Fibroblast of skin of right quadriceps (primary cell): ENCODE measurements at regions not wholly inside any gene's neighbourhood (a gene's known extent, or its start where the extent isn't known, plus 50 kb on each side); places are given as distances from the start of the nearest gene placed in this dataset.
A peak's percentile ranks its signal among the peaks of the same experiment; 100 is the strongest.

Source experiments
- DNase-seq: peaks from one replicate; pipeline ENCODE4 v3.0.0-alpha.2; 2013

DNA sequence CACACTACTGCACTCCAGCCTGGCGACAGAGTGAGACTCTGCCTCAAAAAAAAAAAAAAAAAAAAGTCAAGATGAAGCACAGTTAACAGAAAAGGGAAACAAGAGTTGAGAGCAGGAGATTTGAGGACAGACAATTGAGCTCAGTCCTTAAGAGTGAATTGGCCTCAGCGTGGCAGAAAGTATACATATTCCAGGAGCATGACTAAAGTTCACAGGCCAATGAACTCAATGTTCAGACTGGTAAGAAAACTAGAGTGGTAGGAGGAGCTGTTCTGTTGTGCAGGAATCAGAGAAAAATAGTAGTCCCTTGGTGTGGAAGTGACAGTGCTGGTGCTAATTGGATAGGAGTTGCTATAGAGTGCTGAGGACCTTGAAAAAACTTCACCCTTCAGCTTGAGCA, 60.0 kb downstream of the NRN1 start:
- DNase-seq, result no peak

DNA sequence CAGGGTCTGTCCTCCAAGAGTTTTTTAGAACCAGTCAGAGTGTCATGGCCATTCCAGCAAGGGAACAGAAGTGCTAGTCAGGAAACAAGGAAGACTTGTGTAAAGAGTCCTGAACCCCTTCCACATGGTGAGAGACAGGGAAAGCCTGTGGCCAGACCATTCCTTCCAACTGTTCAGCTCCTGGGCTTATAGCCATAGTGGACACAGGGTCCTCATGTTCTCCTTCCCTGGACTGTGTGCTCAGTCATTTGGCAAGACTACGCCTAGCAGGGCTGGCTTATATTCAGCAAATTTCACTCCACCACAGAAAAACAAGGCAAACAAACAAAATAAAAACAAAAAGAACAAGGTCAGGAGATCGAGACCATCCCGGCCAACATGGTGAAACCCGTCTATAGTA, 60.5 kb downstream of the NRN1 start:
- no peak for DNase-seq

DNA sequence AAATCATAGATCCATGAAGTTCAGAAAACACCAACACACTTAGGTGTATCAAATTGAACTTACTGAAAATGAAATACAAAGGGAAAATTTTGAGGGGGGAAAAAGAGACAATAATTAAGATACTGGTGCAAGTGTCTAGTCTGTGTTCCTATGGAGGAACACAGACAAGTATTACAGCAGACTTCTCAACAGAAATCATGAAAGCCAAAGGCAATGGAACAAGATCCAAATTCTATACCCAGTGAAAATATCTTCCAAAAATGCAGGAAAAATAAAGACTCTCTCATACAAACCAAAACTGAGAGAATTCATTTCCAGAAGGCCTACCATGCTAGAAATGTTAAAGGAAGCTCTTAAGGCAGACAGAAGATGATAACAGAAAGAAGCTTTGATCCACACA, 63.1 kb downstream of the NRN1 start:
- DNase-seq, result no peak

DNA sequence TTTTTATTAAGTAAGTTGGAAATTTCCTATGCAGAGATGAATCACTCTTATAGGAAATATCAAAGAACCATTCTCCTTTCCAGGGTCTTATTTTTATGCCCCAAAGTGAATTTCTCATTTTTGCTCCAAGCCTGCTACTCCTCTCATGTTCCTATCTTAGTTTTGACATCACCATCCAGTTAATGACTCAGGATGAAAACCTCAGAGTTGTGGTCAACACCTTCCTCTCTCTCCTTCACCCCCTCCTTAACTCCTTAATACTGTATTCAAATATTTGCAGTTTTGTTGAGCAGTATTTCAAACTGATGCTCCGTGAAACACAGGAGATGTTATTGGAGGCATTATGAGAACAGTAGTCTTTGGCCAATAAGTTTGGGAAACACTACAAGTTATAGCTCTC, 64.1 kb downstream of the NRN1 start:
- DNase-seq, result peak; percentile 79

DNA sequence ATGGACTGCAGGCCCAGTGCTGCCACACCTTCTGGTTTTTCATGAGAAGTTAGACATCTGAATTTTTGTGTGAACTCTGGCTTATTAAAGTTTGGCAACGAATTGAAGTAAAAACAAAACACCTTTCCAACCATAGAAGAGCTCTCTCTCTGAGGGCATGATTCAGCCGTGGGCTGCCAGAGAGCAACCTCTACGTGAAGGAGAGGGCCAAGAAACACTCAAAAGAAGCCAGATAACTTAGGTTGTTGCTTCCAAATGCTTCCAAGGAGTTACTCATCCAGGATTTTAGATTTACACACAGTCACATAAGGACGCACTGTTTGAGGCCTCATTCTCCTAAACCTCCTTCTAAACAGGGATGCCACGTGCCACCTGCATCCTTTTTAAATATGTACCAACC, 65.5 kb downstream of the NRN1 start:
- peak; percentile 61 for DNase-seq

DNA sequence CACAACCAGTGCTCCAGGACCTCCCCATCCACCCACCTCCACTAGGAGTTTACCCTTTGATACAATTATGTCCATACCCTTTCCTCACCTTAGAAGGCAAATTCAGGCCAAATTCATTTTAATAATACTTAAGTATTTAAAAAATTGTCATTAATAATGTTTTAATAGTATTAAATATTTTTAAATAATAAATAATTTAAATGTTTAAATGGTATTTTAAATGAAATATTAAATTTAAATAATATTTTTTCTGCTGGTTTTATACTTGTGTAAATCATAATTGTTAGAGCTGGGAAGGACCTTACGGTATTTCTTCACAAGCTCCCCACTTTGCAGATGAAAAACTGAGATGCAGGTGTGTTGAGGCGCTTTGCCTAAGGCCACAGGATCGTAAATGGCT, 67.8 kb downstream of the NRN1 start:
- no peak for DNase-seq

DNA sequence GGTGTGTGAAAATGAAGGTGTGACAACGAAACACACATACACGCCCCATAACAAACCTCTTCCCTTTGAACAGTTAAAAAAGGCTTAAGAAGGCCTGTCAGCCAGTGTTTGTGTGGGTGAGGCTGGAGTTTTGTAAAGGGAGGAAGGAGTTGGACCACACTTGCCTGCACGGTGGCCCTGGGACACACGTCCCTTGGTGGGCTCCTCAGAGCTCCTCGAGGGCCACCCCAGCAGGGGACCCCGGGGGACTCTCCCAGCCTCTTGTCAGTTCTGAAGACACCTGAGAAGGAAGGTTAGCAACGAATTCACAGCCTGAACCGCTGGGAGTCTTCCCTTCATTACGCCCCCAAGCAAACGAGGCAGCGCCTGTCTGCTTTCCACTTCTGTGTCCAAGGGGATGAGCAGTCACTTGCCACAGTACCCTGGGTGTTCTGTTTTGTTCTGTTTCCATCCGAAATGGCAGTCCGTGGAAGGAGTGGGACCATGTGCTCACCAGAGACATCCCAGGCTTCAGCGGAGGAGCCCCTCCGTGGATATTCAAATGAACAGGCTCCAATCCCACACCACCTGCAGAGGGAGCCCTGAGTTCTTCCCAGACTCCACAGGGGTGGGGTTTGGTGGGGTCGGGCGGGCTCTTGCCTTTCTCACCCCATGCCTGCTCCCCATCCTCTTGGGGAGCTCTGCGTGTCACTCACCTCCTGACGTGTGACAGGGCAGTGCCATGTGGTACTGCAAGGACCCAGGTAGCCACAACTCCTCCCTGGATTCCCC, 68.6 kb downstream of the NRN1 start:
- no peak for DNase-seq

DNA sequence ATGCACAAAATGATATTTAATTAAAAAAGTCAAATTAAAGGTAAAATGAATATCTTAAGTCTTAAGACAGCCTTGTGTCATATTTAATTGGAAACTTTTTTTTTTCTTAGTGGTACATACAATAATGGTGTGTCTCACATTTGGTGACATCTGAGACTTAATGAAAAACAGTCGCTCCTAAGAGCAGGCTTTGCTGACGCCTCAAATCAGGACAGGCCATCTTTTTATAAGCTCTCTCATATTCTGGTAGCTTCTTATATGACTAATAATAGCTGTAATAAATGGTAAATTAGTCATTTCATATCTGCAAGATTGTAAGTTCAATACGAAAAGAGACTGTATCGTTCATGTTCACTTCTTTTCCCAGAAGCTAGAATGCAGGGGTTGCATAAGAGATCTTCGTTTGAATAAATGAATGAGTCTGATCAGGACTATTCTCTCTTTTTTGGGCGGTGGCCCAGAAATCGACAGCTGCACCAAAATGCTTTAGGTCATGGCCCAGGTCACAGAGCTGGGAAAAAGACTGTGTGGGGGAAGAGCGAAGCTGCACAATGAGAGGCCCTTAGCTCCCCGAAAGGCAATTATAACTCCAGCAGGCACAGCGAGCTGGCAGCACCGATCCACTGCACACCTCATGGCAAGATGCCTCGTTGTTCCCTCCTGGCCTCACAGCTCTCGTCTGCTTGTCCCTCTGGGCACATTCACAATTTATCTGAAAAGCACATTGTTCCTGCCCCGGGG, 69.4 kb downstream of the NRN1 start:
- peak; percentile 46 for DNase-seq

DNA sequence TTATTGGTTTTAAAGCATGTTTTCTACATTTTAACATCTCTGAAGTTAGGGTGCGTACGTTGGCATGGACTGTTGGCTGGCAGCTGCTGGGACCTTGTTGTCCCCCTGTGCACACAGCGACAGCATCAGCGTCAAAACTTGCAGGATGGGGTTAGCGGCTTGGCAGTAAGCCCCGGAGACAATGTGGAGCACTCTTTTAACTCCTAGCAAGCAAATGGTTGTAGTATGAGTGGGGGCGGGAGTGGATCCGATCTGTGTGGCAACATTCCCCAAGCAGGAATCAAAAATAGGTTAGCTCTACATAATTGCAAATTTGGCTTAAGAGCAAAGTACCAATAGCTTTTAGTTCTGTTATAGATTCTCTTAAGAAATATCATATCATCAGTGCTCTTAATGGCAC, 70.1 kb downstream of the NRN1 start:
- DNase-seq, result peak; percentile 80

DNA sequence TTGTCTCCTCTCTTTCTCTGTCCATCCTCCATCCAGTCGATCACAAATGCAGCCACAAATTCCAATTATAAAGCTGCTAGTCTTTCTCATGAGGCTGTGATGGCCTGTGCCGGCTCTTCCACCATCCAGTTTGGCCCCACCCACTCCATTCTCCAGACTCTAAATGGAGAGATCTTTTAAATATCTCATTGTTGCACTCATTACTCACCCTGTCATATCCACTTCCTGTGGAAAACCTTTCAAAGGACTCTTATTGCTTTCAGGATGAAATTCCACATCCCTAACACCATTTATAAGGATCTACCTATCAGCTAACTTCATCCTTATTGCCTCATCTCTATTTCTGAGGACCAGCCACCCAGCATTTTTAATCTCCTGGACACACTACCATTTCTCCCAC, 70.6 kb downstream of the NRN1 start:
- DNase-seq, result peak; percentile 74

DNA sequence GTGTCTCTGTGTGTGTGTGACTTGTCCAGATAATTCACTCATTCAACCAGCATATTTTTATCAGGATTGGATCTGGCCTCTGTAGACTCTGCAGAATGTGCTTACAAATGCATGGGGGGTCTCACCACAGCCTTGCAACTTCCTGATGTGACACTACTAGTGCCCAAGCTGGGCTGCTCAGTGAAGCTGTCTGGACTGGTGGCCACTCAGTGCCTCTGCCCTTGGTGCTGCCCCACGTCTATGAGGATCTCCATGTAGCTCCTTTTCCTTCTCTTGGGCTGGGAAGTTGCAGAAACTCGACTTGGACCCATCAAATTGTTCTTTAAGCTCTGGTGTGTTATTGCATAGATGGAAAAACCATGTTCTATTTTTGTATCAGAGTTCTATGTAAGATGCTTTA, 75.8 kb downstream of the NRN1 start:
- DNase-seq, result no peak

DNA sequence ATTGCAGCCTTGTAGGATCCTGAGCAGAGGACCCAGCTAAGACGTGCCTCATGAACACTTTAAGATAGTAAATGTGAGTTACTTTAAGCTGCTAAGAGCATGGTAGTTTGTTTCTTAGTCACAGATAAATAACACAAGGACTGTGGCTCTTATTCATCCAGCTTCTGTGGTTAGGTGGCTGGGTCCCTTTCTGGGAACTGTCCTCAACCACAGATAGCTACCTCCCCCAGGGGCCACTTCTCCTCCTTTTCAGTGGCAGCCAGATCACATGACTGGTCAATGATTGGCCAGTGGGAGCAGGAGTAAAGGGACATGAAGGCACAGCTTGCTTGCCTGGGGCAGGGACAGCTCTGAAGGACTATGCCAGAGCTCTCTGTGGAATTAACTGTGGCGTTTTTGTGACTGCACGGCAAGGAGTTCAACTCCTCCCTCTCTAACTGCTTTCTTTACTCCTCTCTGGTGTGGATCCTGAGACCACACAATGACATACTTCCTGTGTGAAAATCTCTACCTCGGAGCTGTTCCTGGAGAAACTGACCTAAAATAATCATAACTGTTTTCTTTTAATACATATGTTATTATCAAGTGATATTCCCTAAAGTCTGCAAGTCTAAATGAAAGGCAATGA, 76.5 kb downstream of the NRN1 start:
- DNase-seq, result no peak

DNA sequence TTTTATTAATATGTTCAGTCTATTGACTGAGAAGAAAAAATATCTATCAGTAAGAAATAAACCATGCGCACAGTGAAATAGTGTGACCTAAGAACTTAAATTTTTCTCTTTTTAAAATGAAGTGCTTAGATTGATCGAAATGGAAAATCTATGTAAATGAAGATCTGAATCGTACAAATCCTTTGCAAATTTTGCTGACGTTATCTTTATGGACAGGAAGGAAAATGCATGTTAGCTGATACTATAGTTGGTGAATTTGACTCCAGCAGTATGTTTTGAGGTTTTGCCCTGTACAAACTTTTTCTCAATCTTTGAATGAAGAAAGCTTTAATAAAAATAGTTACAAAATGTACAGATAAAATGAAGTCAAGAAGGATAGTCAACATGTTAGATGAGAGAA, 82.9 kb downstream of the NRN1 start:
- no peak for DNase-seq

DNA sequence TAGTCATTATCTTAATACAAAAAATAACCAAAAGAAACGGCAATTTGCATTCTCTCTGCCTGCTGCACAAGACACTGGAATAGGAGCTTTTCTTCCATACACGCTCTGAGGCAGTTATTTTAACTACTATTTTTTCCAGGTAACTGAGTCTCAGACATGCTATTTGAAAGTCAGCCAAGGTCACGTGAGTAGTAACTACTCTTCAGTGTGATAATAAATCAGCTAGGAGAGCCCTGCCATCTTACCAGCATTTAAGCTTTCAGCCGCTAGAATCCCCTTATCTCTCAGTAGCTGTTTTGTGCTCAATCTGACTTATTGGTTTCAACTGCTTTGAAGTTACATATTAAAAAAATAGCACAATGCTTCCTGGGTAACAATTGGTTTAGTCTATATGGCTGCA, 84.5 kb downstream of the NRN1 start:
- DNase-seq, result no peak

DNA sequence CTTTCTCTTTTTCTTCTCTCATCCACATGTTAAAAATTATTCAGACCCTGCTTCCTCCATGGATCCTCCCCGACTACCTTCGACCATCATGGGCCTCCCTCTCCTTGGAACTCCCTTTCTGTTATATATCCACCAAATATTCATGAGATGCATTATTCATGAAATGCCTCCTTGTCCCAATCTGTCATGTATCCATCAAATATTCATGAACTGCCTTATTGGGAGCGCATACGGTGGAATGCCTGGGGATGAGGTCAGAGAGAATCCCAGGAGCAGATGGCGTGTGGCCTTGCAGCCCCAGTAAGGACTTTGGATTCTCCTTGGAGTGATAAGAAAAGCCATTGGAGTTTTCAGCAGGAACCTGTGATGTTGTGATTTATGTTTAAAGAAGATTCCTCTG, 97.0 kb downstream of the NRN1 start:
- no peak for DNase-seq

DNA sequence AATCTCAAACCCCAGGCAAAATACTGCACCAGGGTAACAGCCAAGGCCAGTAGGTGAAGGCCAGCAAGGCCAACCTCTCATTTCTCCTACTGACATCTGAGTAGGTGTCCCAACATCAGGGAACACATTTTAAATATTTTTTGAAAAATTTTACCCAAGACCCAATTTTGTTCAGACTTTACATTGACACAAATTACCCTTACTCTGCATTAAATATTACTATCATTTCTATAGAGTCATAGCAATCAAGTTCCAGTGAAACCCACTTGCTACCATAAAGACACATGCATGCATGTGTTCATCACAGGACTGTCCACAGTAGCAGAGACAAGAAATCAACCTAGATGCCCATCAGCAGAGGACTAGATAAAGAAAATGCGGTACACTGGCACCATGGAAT, 99.9 kb downstream of the NRN1 start:
- DNase-seq, result no peak

DNA sequence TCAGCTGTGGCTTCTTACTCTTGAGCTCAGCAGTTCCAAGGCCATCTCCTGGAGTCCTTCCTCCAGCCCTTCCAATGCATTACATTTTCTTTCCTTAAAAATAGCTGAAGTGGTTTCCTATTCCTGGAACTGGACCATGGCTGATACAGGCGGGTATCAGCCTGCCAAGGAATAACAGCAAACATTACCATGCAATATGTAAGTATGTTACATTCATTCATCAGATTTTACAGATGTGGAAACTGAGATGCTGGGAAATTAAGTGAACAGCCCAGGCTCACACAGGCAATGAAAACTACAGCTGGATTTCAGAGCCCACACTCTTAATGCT, 100.4 kb downstream of the NRN1 start:
- no peak for DNase-seq

DNA sequence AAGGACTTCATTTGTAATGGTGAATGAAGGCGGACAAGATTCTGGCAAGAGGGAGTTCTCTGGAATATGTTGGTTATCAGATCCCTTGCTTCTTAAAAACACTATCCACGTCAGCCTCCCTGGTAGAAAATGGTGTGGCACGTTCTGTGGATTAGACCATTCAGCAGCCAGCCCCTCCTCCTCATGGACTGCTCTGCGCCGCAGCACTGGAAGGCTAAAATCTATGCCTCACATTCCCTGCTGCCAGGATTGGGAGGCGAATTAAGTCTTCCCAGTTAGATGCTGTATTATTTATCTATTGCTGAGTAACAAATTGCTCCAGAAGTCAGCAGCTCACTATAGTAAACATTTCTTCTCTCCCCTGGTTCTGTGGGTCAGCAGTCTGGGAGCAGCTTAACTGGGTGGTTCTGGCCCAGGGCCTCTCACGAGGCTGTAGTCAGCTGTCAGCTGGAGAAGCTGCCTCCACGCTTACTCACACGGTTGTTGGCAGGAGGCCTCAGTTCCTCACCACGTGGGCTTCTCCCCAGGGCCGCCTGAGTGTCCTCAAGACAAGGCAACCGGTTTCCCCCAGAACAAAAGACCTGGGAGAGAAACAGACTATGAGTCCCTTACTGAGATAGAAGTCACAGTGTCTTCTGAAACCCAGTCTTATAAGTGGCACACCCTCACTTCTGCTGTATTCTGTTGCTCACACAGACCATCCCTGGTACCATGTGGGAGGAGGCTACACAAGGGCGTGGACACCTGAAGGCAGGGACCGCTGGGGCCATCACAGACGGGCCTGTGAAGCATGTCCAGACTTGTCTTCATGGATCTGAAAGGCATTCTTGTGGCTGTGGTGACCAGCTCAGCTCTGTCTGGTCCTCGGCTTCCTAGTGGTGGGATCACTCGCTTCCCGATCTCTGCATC, 101.0 kb downstream of the NRN1 start:
- peak; percentile 91 for DNase-seq

DNA sequence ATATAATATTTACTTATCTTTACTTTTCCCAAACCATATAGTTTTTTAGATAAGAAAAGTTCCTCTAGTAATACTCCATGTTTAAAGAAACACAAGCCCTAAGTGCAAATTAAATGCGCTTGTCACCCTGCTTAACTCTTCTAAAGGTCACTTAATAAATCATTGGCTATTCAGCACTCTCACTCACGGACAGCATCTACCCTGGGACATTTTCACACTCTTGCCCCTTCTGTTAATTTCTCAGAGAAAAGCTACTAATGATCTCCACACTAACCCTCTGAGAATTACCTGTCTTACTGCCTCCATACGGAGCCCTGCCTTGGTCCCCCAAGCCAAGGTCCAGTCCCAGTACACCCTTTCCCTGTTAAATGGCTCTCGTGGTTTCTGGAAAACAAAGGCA, 102.2 kb downstream of the NRN1 start:
- DNase-seq, result no peak

DNA sequence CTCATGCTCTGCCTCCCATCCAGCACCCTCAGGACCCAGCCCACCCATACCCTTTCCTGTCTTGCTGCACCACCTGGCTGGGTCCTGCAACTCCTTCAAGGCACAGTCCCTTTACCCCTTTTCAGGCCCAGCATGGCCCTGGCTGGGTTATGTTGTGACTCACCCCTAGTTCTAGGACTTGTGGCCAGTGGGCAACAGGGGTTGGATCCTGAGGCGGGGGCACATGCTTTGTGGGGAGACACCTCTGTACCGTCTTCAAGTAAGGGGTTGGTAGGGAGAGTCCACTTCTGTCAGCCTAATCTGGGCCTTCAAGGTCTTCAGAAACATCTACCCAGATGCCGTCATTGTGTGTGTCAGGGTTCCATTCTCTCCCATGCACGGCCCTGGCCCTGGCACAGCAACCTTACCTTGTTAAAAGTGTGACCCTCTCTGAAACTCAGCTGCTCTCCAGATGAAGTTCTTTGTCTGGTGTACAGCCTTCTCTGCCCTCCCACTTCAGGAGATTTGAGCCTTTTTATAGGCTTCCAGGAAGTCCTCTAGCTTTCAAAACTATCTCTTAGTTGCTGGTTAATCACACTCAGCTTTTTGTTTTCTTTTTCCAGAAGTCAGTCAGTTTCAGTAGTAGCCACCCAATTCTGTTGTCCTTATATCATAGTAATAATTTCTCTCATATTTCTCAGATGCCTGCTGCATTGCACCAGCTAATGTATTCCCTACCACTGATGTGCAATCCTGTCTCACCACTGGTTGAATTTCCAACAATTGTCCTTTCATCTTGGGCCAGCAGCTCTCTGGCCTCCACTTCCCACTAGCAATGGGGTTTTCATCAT, 107.3 kb downstream of the NRN1 start:
- DNase-seq, result no peak

DNA sequence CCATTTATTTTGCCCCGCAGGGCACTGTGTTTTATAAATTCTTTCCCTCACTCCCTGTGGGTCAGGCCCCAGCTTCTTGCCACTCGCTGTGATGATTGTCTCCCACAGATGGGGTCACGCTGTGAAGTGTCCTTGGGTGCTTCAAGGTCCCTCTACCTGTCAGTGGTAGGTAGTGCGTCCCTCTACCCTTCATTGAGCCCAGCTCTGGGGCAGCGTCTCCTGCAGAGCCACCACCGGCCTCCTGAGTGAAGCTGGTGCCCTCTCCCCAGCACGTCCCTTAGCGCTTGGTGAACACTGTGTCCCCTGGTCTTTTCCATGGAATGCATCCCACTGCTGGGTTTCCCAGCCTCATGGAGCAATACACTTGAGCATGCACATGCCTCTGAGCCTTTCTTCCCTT, 108.2 kb downstream of the NRN1 start:
- DNase-seq, result no peak

DNA sequence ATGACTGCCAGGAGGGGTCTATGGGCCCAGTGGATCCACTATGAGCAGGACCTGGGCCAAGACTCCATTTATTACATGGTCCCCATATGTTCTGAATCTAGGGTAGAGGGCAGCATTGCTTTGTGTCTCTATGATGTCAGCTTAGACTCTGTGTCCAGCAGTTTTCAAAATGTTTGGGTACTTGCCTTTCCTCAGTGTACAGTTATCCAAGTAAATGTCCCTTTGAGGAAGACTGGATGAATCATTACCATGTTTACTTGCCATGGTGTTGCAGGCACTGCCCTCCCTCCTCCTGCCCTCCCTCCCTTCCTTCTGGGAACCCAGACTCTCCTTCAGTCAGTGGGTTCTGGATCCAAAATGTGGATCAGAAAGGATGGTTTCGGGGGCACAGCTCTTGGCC, 108.6 kb downstream of the NRN1 start:
- DNase-seq, result peak; percentile 3
